Tibial artery (tissue), 4 donors: ENCODE measurements at regions not wholly inside any gene's neighbourhood (a gene's known extent, or its start where the extent isn't known, plus 50 kb on each side); places are given as distances from the start of the nearest gene placed in this dataset.
"Not testable (repeated sequence)": the region's sequence is repeated elsewhere in the genome, so short reads cannot be mapped to it uniquely, and the experiment has no call there.

Experiments used
- DNase-seq, 2 donors: peaks; one replicate each; pipeline ENCODE4 v3.0.0-alpha.2; 2019
- H3K27ac ChIP-seq, 2 donors: fragments of 200-600 bp; sonication (generic) in 1 of 2; 1 replicate in 1 of 2; 2 replicates in 1 of 2; pipeline ENCODE4 v1.5.1; 2018 to 2019; ENCODE audit warnings: mild to moderate bottlenecking in 1 of 2
- H3K27me3 ChIP-seq, 2 donors: fragments of 200-600 bp; sonication (generic) in 1 of 2; one replicate each; pipeline versions ENCODE4 v1.5.1 to v1.6.0; 2016 to 2019
- H3K36me3 ChIP-seq, 3 donors: fragments of 200-600 bp; sonication (generic) in 2 of 3; one replicate each; pipeline ENCODE4 v1.5.1; 2016 to 2019; ENCODE audit warnings: mild to moderate bottlenecking in 2 of 3
- H3K4me1 ChIP-seq, 4 donors: fragments of 200-600 bp; sonication (generic) in 2 of 4; 1 replicate in 3 of 4; 2 replicates in 1 of 4; pipeline ENCODE4 v1.5.1; 2016 to 2019
- H3K4me3 ChIP-seq, 2 donors: fragments of 200-600 bp; sonication (generic) in 1 of 2; 1 replicate in 1 of 2; 2 replicates in 1 of 2; pipeline ENCODE4 v1.5.1; 2018 to 2019; ENCODE audit warnings: mild to moderate bottlenecking in 2 of 2
- H3K9me3 ChIP-seq, 3 donors: fragments of 200-600 bp; sonication (generic) in 1 of 3; one replicate each; pipeline ENCODE4 v1.5.1; 2016 to 2019
- CTCF ChIP-seq, 2 experiments: fragments of 200-600 bp in 1 of 2; fragments of 450-650 bp in 1 of 2; IDR thresholded peaks; one replicate each; pipeline ENCODE4 v1.5.1; 2017 to 2019; ENCODE audit warnings: antibody characterized with exemption in 2 of 2, mild to moderate bottlenecking in 1 of 2, moderate library complexity in 1 of 2
- intact Hi-C: fragments of 100-400 bp; cut with DNase I; formaldehyde crosslinking; loops from one replicate; pipeline ENCODE4 v1.15.0; 2023; ENCODE audit warnings: low total_unique reads

- no peaks in the 10 kb centered on the region for H3K27me3 ChIP-seq
- H3K27ac ChIP-seq = no peak overlapping the region
- TF ChIP-seq CTCF (IDR thresholded peaks at IDR 0.05) = no peak
- no peaks in the 10 kb centered on the region for H3K4me1 ChIP-seq
- intact Hi-C loops = no loop called here
- H3K9me3 ChIP-seq = peaks cover 0 to 8% (median 0%) of the 10 kb centered on the region in 3 donors
- no peak overlapping the region for H3K4me3 ChIP-seq
- no peaks in the 10 kb centered on the region for H3K36me3 ChIP-seq
- DNase-seq = no peak
Observed at GRCh38 chr21:9756677-9757076, 764.7 kb upstream of the TPTE start.

GRCh38 chr21:9757118-9757517 lies 764.3 kb upstream of the TPTE start:
- H3K4me1 ChIP-seq, H3K27ac ChIP-seq, H3K4me3 ChIP-seq, H3K27me3 ChIP-seq, H3K36me3 ChIP-seq, intact Hi-C loops, H3K9me3 ChIP-seq, DNase-seq: not testable (repeated sequence)

- intact Hi-C loops, H3K9me3 ChIP-seq, H3K4me1 ChIP-seq, H3K27ac ChIP-seq, H3K4me3 ChIP-seq, H3K27me3 ChIP-seq, H3K36me3 ChIP-seq, DNase-seq: not testable (repeated sequence)
Observed at GRCh38 chr21:9757572-9757971, 763.8 kb upstream of the TPTE start.

GRCh38 chr21:9758141-9758540 lies 763.2 kb upstream of the TPTE start:
- no peaks in the 10 kb centered on the region for H3K4me1 ChIP-seq
- peaks cover 0 to 8% (median 2%) of the 10 kb centered on the region in 3 donors for H3K9me3 ChIP-seq
- no peaks in the 10 kb centered on the region for H3K27me3 ChIP-seq
- no peak for TF ChIP-seq CTCF (IDR thresholded peaks at IDR 0.05)
- H3K36me3 ChIP-seq = no peaks in the 10 kb centered on the region
- DNase-seq = no peak
- H3K27ac ChIP-seq = no peak overlapping the region
- no peak overlapping the region for H3K4me3 ChIP-seq
- intact Hi-C loops = no loop called here

- TF ChIP-seq CTCF (IDR thresholded peaks at IDR 0.05) = no peak
- Histone ChIP-seq H3K4me1 (no peaks in the 10 kb centered on the region), H3K4me3 (no peak overlapping the region), H3K36me3 (no peaks in the 10 kb centered on the region), H3K27ac (no peak overlapping the region), H3K27me3 (no peaks in the 10 kb centered on the region), H3K9me3 (peaks cover 0 to 8% (median 3%) of the 10 kb centered on the region in 3 donors)
- intact Hi-C loops = no loop called here
- DNase-seq = no peak
Observed at GRCh38 chr21:9758888-9759287, 762.5 kb upstream of the TPTE start.

GRCh38 chr21:9759972-9760371 lies 761.4 kb upstream of the TPTE start:
- no peak for TF ChIP-seq CTCF (IDR thresholded peaks at IDR 0.05)
- H3K4me1 ChIP-seq = no peaks in the 10 kb centered on the region

GRCh38 chr21:9760398-9761074 lies 760.8 kb upstream of the TPTE start:
- Histone ChIP-seq H3K36me3 (no peaks in the 10 kb centered on the region), H3K27ac (no peak overlapping the region), H3K27me3 (no peaks in the 10 kb centered on the region), H3K4me3 (no peak overlapping the region), H3K4me1 (no peaks in the 10 kb centered on the region), H3K9me3 (peaks cover 0 to 8% (median 3%) of the 10 kb centered on the region in 3 donors)
- no peak for TF ChIP-seq CTCF (IDR thresholded peaks at IDR 0.05)
- no peak for DNase-seq
- intact Hi-C loops = no loop called here

More at GRCh38 chr21:9759972-9760371, 761.4 kb upstream of the TPTE start:
- DNase-seq = no peak
- Histone ChIP-seq H3K27me3 (no peaks in the 10 kb centered on the region), H3K36me3 (no peaks in the 10 kb centered on the region), H3K9me3 (peaks cover 0 to 8% (median 3%) of the 10 kb centered on the region in 3 donors), H3K4me3 (no peak overlapping the region), H3K27ac (no peak overlapping the region)
- intact Hi-C loops = no loop called here
